CD8-positive, alpha-beta memory T cell (primary cell): ENCODE measurements at regions not wholly inside any gene's neighbourhood (a gene's known extent, or its start where the extent isn't known, plus 50 kb on each side); places are given as distances from the start of the nearest gene placed in this dataset.
"Not testable (repeated sequence)": the region's sequence is repeated elsewhere in the genome, so short reads cannot be mapped to it uniquely, and the experiment has no call there.

Experiments
- CTCF ChIA-PET: fragments of 350-600 bp; sonication (Branson Sonifier 250); formaldehyde crosslinking; loops from one replicate; lab custom pipeline; 2021; ENCODE audit warnings: antibody characterized with exemption; lab: Charles Lee
- POLR2A ChIA-PET: fragments of 350-600 bp; sonication (Branson Sonifier 250); formaldehyde crosslinking; loops from one replicate; lab custom pipeline; 2021; ENCODE audit warnings: antibody characterized with exemption; lab: Charles Lee
- DNase-seq, 5 donors: peaks; one replicate each; pipeline versions ENCODE4 v3.0.0 to v3.0.0-alpha.2; 2020 to 2022; ENCODE audit warnings: mixed read lengths in 1 of 5
- H3K27ac ChIP-seq: one replicate; pipeline ENCODE4 v1.7.0; 2013; ENCODE audit warnings: low read depth, mild to moderate bottlenecking, low read length, moderate library complexity
- H3K27me3 ChIP-seq: 2 replicates; pipeline ENCODE4 v1.7.0; 2013; ENCODE audit warnings: low read length, mild to moderate bottlenecking; ENCODE audit not compliant: insufficient read depth, poor library complexity, severe bottlenecking
- H3K36me3 ChIP-seq: 2 replicates; pipeline ENCODE4 v1.7.0; 2013; ENCODE audit warnings: mild to moderate bottlenecking, low read length, moderate library complexity; ENCODE audit not compliant: insufficient read depth
- H3K4me1 ChIP-seq: 2 replicates; pipeline ENCODE4 v1.7.0; 2013; ENCODE audit warnings: mild to moderate bottlenecking, low read length, moderate library complexity; ENCODE audit not compliant: insufficient read depth
- H3K4me3 ChIP-seq: 2 replicates; pipeline ENCODE4 v1.7.0; 2013; ENCODE audit warnings: mild to moderate bottlenecking, low read length
- H3K9me3 ChIP-seq: 2 replicates; pipeline ENCODE4 v1.7.0; 2013; ENCODE audit warnings: mild to moderate bottlenecking, low read length
- H3K27ac Mint-ChIP-seq, 8 donors: one replicate each; pipeline ENCODE4 v1.8.0; 2020 to 2021; ENCODE audit warnings: mixed read lengths in 8 of 8, mild to moderate bottlenecking in 6 of 8, inconsistent platforms in 3 of 8, moderate library complexity in 3 of 8
- H3K27me3 Mint-ChIP-seq, 2 donors: one replicate each; pipeline ENCODE4 v1.8.0; 2020 to 2021; ENCODE audit warnings: mixed read lengths in 2 of 2, mild to moderate bottlenecking in 1 of 2, moderate library complexity in 1 of 2
- H3K36me3 Mint-ChIP-seq, 3 donors: one replicate each; pipeline ENCODE4 v1.8.0; 2020 to 2021; ENCODE audit warnings: mixed read lengths in 3 of 3, inconsistent platforms in 1 of 3, mild to moderate bottlenecking in 1 of 3
- H3K4me1 Mint-ChIP-seq, 3 donors: one replicate each; pipeline ENCODE4 v1.8.0; 2020 to 2021; ENCODE audit warnings: mixed read lengths in 3 of 3, inconsistent platforms in 1 of 3, mild to moderate bottlenecking in 1 of 3
- H3K4me3 Mint-ChIP-seq, 7 donors: one replicate each; pipeline ENCODE4 v1.8.0; 2020 to 2021; ENCODE audit warnings: mixed read lengths in 7 of 7, mild to moderate bottlenecking in 6 of 7, moderate library complexity in 4 of 7, inconsistent platforms in 2 of 7
- H3K9me3 Mint-ChIP-seq, 5 donors: one replicate each; pipeline ENCODE4 v1.8.0; 2020 to 2022; ENCODE audit warnings: mixed read lengths in 5 of 5, mild to moderate bottlenecking in 3 of 5, moderate library complexity in 2 of 5, inconsistent platforms in 1 of 5

DNA sequence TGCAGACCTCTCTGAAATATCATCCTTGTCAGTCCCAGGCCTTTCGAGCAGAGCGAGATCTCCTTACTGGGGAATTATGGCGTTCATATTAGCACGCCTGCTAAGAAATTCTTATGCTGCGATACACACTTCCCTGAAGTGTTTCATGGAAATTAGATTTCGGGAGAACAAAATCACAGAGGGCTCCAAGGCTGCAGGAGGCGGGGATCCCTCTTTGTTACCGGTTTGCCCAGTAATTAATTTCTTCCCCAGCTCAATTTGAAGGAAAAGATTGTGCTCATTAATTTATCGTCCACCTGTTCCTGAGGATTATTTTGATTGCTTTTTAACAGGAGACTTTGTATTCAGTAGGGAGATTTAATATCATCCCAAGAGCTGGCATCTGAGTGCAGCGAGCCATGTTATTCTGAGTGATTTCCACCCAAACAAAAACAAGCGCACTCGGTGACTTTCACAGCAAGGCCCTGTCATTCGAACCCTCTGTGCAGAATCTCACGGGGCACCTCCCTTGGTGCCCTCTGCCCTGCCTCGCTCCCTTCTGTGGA, 202.3 kb upstream of the GALNT2 start:
- H3K36me3 ChIP-seq = no peaks in the 10 kb centered on the region
- POLR2A ChIA-PET = no interaction called here
- no peaks in the 10 kb centered on the region for H3K36me3 Mint-ChIP-seq
- peaks cover 9 to 11% of the 10 kb centered on the region in 2 donors for H3K27me3 Mint-ChIP-seq
- H3K4me1 ChIP-seq = no peaks in the 10 kb centered on the region
- no peak overlapping the region for H3K4me3 Mint-ChIP-seq
- no peaks in the 10 kb centered on the region for H3K9me3 ChIP-seq
- no peak for DNase-seq
- no peak overlapping the region for H3K27ac Mint-ChIP-seq
- CTCF ChIA-PET = interaction anchor here (0.6 kb wide), 1 partner anchor 19 kb away, joined by 3 read pairs; no protein-coding TSS in a partner anchor
- H3K9me3 Mint-ChIP-seq = no peaks in the 10 kb centered on the region
- H3K4me1 Mint-ChIP-seq = no peaks in the 10 kb centered on the region
- H3K4me3 ChIP-seq = no peak overlapping the region
- no peak overlapping the region for H3K27ac ChIP-seq
- H3K27me3 ChIP-seq = no peaks in the 10 kb centered on the region

GRCh38 chr1:229865321-229865720, 201.7 kb upstream of the GALNT2 start:
- H3K27me3 Mint-ChIP-seq = peaks cover 9 to 11% of the 10 kb centered on the region in 2 donors
- H3K27ac ChIP-seq, H3K27ac Mint-ChIP-seq, H3K4me3 ChIP-seq, H3K4me1 Mint-ChIP-seq, H3K9me3 Mint-ChIP-seq, POLR2A ChIA-PET, H3K4me3 Mint-ChIP-seq, H3K36me3 ChIP-seq, DNase-seq, H3K27me3 ChIP-seq, CTCF ChIA-PET, H3K9me3 ChIP-seq, H3K4me1 ChIP-seq, H3K36me3 Mint-ChIP-seq: not testable (repeated sequence)

DNA sequence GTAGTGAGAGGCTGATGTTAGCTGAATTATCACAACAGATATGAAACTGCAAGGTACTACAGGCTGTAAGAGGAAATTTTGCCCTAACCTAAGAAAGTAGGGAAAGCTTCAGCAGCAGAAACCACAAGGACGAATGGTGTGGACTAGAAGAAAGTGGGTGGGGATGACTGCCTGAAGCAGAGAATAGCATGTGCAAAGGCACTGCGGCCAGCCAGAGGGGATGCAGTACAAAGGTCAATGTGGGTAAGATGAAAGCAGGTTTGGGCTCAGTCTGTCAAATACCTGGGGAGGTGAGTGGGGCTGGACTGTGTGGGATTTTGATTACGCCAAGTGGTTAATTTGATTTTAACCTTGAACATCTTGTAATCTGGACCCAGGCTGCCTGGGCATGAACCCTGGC, 199.3 kb upstream of the GALNT2 start:
- no peak overlapping the region for H3K27ac Mint-ChIP-seq
- Histone ChIP-seq H3K27me3 (no peaks in the 10 kb centered on the region), H3K36me3 (no peaks in the 10 kb centered on the region), H3K4me3 (no peak overlapping the region), H3K9me3 (no peaks in the 10 kb centered on the region), H3K4me1 (no peaks in the 10 kb centered on the region), H3K27ac (no peak overlapping the region)
- H3K9me3 Mint-ChIP-seq = no peaks in the 10 kb centered on the region
- ChIA-PET POLR2A (no interaction called here), CTCF (no interaction called here)
- H3K4me1 Mint-ChIP-seq = no peaks in the 10 kb centered on the region
- H3K4me3 Mint-ChIP-seq = no peak overlapping the region
- DNase-seq = no peak
- H3K36me3 Mint-ChIP-seq = no peaks in the 10 kb centered on the region
- H3K27me3 Mint-ChIP-seq = peaks cover 7 to 8% of the 10 kb centered on the region in 2 donors

GRCh38 chr1:229869240-229869639, 197.8 kb upstream of the GALNT2 start:
- no peak for DNase-seq
- ChIA-PET CTCF (no interaction called here), POLR2A (no interaction called here)
- no peaks in the 10 kb centered on the region for H3K4me1 ChIP-seq
- H3K9me3 ChIP-seq = no peaks in the 10 kb centered on the region
- H3K36me3 ChIP-seq = no peaks in the 10 kb centered on the region
- no peaks in the 10 kb centered on the region for H3K27me3 ChIP-seq
- no peak overlapping the region for H3K27ac ChIP-seq
- H3K4me1 Mint-ChIP-seq = no peaks in the 10 kb centered on the region
- H3K9me3 Mint-ChIP-seq = no peaks in the 10 kb centered on the region
- no peak overlapping the region for H3K27ac Mint-ChIP-seq
- H3K4me3 Mint-ChIP-seq = no peak overlapping the region
- no peak overlapping the region for H3K4me3 ChIP-seq
- H3K27me3 Mint-ChIP-seq = peaks cover 7 to 8% of the 10 kb centered on the region in 2 donors
- no peaks in the 10 kb centered on the region for H3K36me3 Mint-ChIP-seq

DNA sequence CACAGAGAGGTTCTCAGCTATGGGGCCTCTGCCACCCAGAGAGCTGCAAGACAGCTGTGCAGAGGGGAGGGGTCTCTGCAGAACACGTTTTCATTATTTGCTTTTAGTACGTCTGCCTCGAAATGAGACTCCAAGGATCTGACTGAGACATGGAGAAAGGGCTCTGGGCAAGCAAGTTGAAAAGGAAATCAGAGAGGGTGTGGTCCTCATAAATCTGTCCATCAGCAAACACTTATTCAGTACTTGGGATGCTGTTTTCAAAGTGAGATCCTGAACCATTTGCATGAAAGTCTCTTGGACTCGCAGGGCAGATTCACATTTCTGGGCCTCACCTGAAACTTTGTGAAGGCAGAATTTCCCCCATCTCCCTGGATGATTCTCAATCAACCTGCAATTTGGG, 197.4 kb upstream of the GALNT2 start:
- ChIA-PET POLR2A (no interaction called here), CTCF (no interaction called here)
- no peak for DNase-seq
- Histone ChIP-seq H3K27me3 (no peaks in the 10 kb centered on the region), H3K4me1 (no peaks in the 10 kb centered on the region), H3K36me3 (no peaks in the 10 kb centered on the region), H3K9me3 (no peaks in the 10 kb centered on the region), H3K27ac (no peak overlapping the region), H3K4me3 (no peak overlapping the region)
- H3K4me3 Mint-ChIP-seq = no peak overlapping the region
- H3K27ac Mint-ChIP-seq = no peak overlapping the region
- no peaks in the 10 kb centered on the region for H3K9me3 Mint-ChIP-seq
- no peaks in the 10 kb centered on the region for H3K36me3 Mint-ChIP-seq
- H3K4me1 Mint-ChIP-seq = no peaks in the 10 kb centered on the region
- peaks cover 7 to 8% of the 10 kb centered on the region in 2 donors for H3K27me3 Mint-ChIP-seq

DNA sequence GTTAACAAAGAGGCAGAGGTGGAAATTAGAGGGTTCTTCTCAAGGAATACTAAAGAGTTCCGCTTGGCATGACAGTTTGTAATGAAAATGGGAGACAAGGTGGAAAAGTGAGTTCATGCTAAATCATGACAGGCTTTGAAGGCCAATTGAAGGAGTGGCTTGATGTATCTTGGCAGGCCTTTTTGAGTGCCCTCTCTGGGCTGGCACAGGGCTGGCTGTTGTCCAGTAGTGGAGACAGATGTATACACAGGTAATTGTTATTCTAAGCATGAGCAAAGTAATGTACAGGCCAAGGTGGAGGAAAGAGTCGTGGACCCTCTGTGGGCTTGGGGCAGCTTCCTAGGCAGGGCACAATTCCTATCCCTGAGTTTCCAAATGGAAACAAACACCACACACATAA, 196.7 kb upstream of the GALNT2 start:
- no peaks in the 10 kb centered on the region for H3K36me3 ChIP-seq
- Mint-ChIP-seq H3K4me1 (no peaks in the 10 kb centered on the region), H3K4me3 (no peak overlapping the region), H3K27me3 (peaks cover 7 to 8% of the 10 kb centered on the region in 2 donors), H3K36me3 (no peaks in the 10 kb centered on the region), H3K27ac (no peak overlapping the region), H3K9me3 (no peaks in the 10 kb centered on the region)
- H3K27ac ChIP-seq = no peak overlapping the region
- ChIA-PET POLR2A (no interaction called here), CTCF (no interaction called here)
- H3K4me3 ChIP-seq = no peak overlapping the region
- no peak for DNase-seq
- H3K27me3 ChIP-seq = no peaks in the 10 kb centered on the region
- no peaks in the 10 kb centered on the region for H3K4me1 ChIP-seq
- no peaks in the 10 kb centered on the region for H3K9me3 ChIP-seq

DNA sequence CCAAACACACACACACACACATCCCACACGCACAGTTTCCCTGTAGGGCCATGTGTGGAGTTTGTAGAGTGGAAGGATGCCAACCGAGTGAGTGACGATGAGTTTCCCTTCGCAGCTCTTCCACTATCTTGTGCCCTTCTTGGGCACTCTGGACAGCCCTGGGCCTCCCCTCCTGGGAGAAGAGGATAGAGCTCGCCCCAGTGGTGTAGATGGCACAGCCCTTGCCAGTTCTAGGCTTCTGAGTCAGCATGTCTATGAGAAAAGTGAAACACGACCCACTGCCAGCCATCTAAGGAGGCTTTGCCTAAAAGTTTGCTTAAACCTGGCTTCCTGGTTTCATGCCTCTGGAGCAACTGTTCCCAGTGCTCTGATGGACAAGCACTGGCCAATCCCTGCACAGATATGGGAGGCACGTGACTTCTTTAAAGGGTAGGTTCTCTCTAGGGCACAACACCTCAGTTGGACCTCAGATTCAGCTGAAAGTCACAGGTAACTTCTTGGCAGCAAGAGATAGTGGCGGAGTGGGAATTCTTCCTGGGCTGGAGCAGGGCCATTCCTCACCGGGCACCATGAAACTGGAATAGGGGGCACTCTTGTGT, 195.9 kb upstream of the GALNT2 start:
- no peak overlapping the region for H3K27ac Mint-ChIP-seq
- H3K9me3 Mint-ChIP-seq = no peaks in the 10 kb centered on the region
- no peaks in the 10 kb centered on the region for H3K36me3 Mint-ChIP-seq
- DNase-seq = no peak
- ChIA-PET CTCF (no interaction called here), POLR2A (no interaction called here)
- H3K27ac ChIP-seq = no peak overlapping the region
- no peak overlapping the region for H3K4me3 ChIP-seq
- no peaks in the 10 kb centered on the region for H3K4me1 ChIP-seq
- no peak overlapping the region for H3K4me3 Mint-ChIP-seq
- no peaks in the 10 kb centered on the region for H3K27me3 ChIP-seq
- H3K27me3 Mint-ChIP-seq = peaks cover 7 to 8% of the 10 kb centered on the region in 2 donors
- no peaks in the 10 kb centered on the region for H3K9me3 ChIP-seq
- no peaks in the 10 kb centered on the region for H3K36me3 ChIP-seq
- no peaks in the 10 kb centered on the region for H3K4me1 Mint-ChIP-seq

- no peaks in the 10 kb centered on the region for H3K9me3 ChIP-seq
- Mint-ChIP-seq H3K9me3 (no peaks in the 10 kb centered on the region), H3K36me3 (no peaks in the 10 kb centered on the region), H3K4me1 (no peaks in the 10 kb centered on the region), H3K27ac (no peak overlapping the region), H3K4me3 (no peak overlapping the region), H3K27me3 (peaks cover 6 to 13% of the 10 kb centered on the region in 2 donors)
- no peaks in the 10 kb centered on the region for H3K4me1 ChIP-seq
- no peaks in the 10 kb centered on the region for H3K27me3 ChIP-seq
- POLR2A ChIA-PET = no interaction called here
- DNase-seq = no peak
- H3K36me3 ChIP-seq = no peaks in the 10 kb centered on the region
- H3K4me3 ChIP-seq = no peak overlapping the region
- CTCF ChIA-PET = no interaction called here
- no peak overlapping the region for H3K27ac ChIP-seq
These were observed 192.9 kb upstream of the GALNT2 start for GRCh38 chr1:229874136-229874535.
